WTC11 (cell line): ENCODE measurements at regions not wholly inside any gene's neighbourhood (a gene's known extent, or its start where the extent isn't known, plus 50 kb on each side); places are given as distances from the start of the nearest gene placed in this dataset.

Experiments used
- GTF2I ChIP-seq: fragments of 250-450 bp; sonication (Bioruptor Pico); conservative IDR thresholded peaks from 2 replicates; pipeline ENCODE4 v1.4.0; 2021; ENCODE audit warnings: mild to moderate bottlenecking
- NFYB ChIP-seq: sonication (generic); formaldehyde crosslinking; conservative IDR thresholded peaks from 2 replicates; pipeline ENCODE4 v1.8.0; 2022; ENCODE audit warnings: low read depth, missing genetic modification reagents
- TF ChIP-seq, protein P1 (sequence below): fragments of 200-600 bp; IDR thresholded peaks from 2 replicates; pipeline ENCODE4 v1.8.0; 2022; ENCODE audit warnings: antibody characterized with exemption
- TF ChIP-seq, protein P2 (sequence below): fragments of 250-450 bp; sonication (Bioruptor Pico); IDR thresholded peaks from 2 replicates; pipeline ENCODE4 v2.1.2; 2022; ENCODE audit warnings: mild to moderate bottlenecking, moderate library complexity
- TF ChIP-seq, protein P3 (sequence below): sonication (generic); formaldehyde crosslinking; IDR thresholded peaks from 2 replicates; pipeline ENCODE4 v1.8.0; 2022; ENCODE audit warnings: mild to moderate bottlenecking, missing genetic modification reagents

DNA sequence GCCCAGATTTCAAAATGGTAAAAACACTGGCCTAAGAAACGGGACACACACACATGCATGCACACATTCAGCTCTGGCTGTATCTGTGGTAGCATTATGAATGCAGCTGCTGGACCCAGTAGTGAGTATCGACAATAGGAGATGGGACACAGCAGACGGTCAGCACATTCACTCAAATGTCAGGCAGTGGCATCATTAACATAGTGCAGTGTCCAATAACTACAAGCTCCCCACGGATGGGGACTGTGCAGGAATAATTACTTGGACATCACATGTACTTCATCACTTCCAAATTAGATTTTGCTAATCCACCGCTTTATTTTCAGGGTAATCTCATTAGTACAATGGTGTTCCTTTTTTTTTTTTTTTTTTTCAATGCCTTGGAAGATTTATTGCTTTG, 109.5 kb downstream of the FANCF start:
- no peak for TF ChIP-seq GTF2I
- TF ChIP-seq, protein P1, sequence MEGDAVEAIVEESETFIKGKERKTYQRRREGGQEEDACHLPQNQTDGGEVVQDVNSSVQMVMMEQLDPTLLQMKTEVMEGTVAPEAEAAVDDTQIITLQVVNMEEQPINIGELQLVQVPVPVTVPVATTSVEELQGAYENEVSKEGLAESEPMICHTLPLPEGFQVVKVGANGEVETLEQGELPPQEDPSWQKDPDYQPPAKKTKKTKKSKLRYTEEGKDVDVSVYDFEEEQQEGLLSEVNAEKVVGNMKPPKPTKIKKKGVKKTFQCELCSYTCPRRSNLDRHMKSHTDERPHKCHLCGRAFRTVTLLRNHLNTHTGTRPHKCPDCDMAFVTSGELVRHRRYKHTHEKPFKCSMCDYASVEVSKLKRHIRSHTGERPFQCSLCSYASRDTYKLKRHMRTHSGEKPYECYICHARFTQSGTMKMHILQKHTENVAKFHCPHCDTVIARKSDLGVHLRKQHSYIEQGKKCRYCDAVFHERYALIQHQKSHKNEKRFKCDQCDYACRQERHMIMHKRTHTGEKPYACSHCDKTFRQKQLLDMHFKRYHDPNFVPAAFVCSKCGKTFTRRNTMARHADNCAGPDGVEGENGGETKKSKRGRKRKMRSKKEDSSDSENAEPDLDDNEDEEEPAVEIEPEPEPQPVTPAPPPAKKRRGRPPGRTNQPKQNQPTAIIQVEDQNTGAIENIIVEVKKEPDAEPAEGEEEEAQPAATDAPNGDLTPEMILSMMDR, result no peak
- TF ChIP-seq NFYB (CRISPR knock-in tag), result no peak
- TF ChIP-seq, protein P2, sequence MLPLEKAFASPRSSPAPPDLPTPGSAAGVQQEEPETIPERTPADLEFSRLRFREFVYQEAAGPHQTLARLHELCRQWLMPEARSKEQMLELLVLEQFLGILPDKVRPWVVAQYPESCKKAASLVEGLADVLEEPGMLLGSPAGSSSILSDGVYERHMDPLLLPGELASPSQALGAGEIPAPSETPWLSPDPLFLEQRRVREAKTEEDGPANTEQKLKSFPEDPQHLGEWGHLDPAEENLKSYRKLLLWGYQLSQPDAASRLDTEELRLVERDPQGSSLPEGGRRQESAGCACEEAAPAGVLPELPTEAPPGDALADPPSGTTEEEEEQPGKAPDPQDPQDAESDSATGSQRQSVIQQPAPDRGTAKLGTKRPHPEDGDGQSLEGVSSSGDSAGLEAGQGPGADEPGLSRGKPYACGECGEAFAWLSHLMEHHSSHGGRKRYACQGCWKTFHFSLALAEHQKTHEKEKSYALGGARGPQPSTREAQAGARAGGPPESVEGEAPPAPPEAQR (CRISPR knock-in tag), result no peak
- TF ChIP-seq, protein P3, sequence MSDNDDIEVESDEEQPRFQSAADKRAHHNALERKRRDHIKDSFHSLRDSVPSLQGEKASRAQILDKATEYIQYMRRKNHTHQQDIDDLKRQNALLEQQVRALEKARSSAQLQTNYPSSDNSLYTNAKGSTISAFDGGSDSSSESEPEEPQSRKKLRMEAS (CRISPR knock-in tag), result no peak
